GM18861 (cell line): ENCODE measurements at regions not wholly inside any gene's neighbourhood (a gene's known extent, or its start where the extent isn't known, plus 50 kb on each side); places are given as distances from the start of the nearest gene placed in this dataset.

Source experiments
- ATAC-seq: cut with Tn5 transposase; IDR thresholded peaks from one replicate; pipeline ENCODE4 v1.9.1; 2021; ENCODE audit not compliant: unreplicated experiment

DNA sequence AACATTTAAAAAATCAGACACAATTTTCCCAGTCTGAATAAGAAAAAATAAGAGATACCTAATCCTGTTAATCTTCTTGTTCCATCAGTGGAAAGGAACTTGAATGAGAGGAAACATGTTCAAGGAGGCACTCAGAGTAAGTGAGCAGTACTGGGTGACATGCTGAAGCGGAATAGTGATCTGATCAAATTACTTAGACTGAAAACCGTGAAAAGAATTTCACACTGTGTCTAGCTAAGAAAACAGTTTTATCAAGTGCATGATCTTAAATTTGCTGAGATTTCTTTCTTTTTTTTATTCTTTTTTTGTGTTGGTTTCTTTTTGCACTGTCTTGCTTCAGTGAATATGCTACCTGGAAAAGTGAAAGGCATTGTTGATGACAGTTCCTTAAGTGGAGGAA, 249.5 kb upstream of the SLC10A2 start:
- ATAC-seq, result no peak

DNA sequence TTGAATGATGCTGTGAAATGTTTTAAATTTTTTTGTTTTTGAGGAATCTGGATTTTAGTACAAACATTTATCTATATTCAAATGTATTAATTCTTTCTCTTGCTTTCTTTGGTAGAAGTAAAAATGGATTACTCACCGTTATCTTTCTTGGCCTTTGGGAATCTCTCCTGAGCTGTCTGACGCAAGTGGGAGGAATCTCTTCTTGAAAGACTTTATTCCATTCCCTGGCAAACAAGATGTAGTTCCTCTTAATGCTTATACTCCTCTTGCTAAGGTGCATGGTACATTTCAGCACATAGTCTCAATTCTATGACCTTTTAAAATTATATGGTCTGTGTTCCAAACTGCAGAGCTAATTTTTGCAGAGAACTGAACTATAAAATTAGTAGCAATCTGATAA, 246.2 kb upstream of the SLC10A2 start:
- no peak for ATAC-seq

DNA sequence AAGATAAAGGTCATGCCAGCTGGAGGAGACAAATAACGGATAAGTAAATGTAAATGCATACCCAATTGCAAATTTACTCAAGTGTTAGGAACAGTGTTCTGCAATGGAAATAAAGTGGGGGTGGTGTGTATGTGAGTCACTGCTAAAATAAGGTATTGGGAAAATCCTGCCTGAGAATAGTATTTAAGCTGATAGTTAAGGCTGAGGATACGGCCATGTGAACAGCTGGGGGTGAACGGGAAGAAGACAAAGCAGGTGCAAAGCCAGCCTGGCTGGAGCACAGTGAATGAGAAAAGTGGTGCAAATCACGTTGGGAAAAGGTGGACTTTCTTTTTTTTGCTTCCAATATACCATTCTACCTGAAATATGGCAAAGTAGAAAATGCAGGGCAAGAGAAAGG, 242.4 kb upstream of the SLC10A2 start:
- no peak for ATAC-seq

DNA sequence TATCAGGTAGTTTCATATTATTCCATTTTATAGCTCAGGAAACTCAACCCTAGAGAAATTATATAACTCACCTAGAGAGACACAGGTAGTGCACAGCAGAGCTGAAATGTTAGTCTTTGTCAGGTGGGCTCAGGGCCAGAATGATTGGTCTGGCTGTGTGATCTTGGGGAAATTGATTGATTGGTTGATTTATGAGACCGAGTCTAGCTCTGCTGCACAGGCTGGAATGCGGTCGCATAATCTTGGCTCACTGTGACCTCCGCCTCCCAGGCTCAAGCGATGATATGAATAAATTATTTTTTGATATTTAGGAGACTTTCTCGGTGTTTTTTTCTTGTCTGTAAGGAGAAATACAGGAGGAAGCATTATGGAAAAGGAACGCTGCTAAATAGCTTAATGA, 239.9 kb upstream of the SLC10A2 start:
- no peak for ATAC-seq

DNA sequence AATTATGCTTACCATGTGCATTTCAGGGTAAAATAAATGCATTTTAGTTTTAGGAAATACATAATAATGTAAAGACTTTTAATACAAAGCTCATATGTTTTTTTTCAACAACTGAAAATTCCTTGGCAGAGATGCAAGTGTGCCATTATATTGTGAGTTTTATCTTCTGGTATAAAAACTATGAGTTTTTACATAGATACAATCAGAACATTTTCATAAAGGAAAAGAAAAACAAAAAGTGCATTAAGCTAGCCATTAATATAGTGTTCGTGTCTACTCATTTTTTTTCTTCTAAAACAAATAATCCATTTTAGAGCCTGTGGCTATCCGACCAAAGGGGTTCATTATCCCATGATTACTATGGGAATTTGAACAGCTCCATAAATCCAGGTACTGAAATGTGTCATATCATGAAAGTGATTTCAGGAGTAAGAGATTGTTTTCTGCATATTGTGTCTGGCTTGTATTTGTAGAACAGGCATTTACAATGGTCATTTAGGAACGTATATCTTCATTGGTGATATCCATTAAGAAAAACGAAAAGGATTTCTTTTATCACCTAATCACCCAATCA, 236.9 kb upstream of the SLC10A2 start:
- no peak for ATAC-seq

DNA sequence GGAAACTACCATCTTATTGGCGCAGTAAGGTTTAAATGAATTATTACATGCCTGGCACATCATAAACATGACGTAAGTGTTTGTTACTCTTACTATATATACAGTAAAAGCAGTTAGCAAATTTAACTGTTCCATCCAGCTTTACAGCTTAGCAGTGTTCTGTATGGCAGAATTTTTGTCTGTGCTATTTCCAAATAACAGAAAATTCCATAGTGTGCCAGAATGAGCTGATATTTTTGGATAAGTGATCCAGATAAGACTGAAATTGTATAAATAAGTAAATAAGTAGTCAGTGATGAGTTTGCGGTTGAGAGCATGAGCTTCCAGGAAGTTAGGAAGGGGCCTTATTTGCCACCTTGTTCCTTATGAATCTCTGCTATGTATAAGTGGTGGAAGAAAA, 236.5 kb upstream of the SLC10A2 start:
- no peak for ATAC-seq

DNA sequence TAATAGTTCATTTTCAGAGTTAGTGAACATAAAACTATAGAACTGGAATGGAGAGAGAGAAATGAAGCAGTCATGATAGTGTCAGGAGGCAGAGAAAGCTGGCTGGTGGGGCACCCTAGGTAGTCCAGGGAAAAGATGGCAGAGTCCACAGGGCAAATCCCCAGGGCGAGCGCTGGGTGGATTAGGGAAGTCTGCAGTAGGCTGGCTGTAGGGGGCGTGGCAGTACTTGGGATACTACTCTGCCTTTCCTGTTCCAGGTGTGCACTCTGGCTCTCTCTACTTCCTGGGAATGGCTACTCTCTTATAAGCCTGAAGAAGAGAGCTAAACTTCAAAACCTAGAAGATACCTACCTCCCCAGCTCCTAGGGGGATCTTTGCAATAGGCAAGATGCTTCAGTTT, 232.9 kb upstream of the SLC10A2 start:
- ATAC-seq, result no peak

DNA sequence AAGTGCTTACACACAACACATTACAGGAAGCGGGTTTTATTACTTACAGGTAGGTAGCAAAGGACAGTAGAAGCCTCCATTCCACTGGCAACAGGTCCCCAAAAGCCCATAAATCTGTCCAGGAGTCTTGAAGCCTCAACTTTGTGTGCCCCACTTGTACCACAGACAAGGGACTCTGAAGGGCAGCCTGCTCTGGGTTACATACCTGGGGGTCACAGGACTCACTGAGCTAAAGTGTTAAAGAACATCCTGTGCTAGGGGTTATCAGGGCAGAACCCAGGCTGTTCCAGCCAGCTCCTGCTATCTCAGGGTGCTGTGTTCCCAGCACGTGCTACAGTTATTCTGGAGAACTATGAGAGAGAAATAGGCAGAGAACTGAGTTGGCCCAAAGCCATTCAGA, 230.9 kb upstream of the SLC10A2 start:
- no peak for ATAC-seq

DNA sequence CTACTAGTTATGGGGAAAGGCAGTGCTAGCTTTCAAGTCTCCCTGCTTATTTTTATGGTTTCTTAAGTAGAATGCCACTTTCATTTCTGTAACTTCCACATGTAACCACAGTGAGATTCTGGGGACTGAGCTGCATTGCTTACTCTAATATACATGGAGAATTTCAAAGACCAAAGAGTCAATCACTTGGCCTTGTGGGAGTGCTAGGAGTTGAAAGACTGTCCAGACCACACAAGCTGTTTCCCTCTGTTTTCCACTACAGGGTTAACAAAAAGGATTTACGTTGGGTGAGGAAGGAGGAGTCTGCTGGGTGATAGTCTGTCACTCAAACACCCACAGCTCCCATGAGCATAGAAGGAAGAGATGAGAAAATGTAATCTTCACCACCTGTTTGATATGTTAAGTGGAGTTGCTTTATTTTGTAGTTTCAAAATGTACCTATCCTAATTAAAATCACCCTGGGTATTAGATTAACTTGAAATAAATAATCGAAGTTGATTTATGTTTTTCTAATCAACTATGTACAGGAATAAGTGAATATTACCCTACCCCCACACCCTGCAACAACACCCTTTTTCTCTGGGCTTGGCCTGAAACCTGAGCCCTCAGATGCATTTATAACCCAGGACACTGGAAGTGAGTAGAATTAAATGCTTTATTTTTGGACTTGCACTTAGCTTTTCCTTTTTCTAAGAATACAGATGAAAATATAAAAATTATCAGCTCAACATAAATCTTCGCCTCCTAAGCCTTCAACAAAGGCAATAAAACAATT, 225.8 kb upstream of the SLC10A2 start:
- peak; percentile 42 for ATAC-seq

DNA sequence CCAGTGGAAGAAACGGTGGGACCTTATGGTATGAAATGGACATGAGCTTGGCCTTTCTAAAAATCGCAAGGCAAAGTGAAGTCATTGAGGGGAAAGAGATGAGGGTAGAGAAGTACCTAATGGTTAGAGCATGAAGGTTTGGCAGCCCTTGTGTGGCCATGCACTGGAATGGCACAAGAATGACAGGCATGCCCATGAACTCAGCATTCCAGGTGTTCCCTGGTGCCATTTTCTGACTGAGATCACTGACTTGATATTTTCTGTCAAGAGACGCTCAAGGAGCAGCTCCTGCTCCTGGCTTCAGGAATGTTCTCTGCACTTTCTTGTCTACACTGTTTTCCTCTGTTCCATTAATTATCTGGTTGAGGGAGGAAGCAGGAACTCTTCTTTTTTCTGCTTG, 225.0 kb upstream of the SLC10A2 start:
- no peak for ATAC-seq

DNA sequence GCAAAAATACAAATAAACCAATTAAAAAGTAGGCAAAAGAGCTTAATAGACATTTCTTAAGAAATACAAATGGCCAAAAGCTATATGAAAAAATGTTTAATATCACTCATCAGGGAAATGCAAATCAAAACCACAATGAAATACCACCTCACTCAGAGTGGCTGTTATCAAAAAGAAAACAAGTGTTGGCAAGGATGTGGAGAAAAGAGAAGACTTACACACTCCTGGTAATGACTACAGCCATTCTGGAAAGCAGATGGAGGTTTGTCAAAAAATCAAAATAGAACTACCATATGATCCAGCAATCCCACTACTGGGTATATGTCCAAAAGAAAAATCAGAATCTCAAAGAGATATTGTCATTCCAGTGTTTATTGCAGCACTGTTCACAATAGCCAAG, 223.5 kb upstream of the SLC10A2 start:
- no peak for ATAC-seq

DNA sequence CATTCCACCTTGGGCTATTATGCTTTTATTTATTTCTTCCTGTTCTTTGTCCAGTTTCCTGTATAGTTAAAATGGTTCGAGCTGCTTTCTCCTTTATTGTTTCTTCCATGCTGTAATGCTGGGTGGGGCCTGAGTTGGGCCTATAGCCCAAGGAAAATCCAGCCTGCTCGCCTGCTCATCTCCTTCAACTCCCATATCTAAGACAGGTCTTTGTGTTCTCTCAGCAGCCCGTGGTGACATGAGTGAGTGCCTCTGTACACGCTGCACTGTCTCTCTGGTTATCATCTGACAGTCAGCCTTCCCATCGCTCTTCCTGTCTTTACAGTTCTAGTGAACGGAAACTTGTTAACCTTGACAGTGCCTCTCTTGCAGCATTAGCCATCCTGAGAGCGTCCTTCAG, 221.9 kb upstream of the SLC10A2 start:
- ATAC-seq, result peak; percentile 32

DNA sequence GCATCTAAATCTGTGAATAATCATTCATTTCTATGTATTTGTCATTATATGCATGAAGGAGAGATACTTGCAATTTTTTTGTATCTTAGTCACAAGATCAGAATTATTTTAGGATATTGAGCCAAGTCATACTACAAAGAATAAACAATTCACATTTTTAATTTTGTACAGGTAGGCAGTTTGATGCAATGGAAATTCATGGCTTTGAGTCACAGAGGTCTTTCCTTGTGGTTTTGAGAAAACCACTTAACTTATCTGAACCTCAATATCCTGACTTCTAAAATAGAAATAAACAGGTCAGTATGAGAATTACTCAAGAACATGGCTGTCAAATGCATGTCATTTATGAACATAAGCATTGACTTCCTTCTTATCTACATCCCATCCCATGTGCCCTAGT, 221.4 kb upstream of the SLC10A2 start:
- ATAC-seq, result peak; percentile 39

DNA sequence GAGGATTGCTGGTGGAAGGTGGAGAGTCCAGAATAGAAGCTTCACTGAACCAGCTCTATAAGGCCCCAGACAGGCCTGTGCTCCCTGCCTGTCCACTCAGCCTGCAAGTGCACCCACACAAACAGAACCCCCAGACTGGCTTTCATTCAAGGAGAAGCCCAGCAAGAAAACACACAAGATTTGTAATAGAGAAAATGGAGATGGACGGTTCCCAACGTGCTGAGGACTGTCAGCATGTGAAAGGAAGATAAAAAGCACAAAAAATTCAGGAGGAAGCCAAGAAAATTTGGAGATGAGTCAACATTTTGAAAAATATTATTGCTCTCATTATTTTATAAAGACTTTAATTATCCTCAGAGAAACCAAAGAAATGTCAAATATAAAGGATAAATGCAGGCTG, 218.2 kb upstream of the SLC10A2 start:
- no peak for ATAC-seq

DNA sequence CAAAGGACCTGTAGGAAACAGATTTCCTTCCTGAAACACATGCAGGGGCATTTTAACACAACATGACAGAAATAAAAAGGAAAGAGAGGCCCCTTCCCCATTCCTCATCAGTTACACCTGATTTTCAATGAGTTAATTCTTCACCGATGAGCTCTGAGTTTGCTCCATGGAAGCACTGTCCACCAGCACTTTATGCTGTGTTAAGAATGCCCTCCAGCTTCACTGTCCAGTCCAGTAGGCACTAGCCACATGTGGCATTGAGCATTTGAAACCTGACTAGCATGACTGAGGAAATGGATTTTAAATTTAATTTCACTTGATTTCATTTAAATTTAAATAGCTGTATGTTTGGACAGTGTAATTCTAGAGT, 217.2 kb upstream of the SLC10A2 start:
- ATAC-seq, result no peak

DNA sequence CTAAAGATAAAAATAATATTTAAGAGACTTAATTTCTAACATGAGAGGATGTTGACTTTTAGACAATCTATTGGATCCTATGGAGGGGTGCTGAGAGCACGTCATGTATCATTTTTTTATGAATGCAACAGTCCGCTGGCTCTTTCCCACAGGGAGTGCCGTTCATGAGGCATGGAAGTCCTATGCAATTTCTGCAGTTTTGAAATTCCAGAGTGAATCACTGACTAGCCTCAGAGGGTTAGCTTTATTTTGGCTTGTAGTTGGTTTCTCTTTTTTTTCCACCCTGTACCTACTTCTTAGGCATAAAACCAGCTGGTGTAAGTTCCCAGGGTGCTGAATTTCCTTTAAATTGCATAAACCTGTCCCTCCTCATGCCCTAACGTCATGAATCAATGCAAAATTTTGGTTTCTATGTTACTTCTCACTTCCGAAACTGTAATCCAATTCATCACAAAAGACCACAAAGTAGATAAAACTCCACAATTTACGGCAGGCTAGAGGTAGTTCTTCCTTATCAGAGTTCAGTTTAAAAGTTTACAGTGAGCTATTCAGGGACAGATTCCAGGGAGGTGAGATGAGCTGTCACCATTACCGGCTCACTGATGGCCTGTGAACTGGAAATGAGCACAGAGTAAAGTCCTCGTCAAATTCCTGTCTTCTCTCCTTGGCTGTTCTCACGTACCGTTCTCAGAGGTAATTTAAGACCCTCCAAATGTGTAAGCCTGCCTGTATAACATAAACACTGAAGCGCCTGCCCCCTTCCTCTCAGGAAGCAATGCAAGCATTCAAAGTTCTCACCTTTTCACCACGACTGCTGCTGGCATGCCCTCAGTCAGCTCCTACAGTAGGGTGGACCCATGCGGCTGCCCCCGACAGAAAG, 216.6 kb upstream of the SLC10A2 start:
- peak; percentile 27 for ATAC-seq

DNA sequence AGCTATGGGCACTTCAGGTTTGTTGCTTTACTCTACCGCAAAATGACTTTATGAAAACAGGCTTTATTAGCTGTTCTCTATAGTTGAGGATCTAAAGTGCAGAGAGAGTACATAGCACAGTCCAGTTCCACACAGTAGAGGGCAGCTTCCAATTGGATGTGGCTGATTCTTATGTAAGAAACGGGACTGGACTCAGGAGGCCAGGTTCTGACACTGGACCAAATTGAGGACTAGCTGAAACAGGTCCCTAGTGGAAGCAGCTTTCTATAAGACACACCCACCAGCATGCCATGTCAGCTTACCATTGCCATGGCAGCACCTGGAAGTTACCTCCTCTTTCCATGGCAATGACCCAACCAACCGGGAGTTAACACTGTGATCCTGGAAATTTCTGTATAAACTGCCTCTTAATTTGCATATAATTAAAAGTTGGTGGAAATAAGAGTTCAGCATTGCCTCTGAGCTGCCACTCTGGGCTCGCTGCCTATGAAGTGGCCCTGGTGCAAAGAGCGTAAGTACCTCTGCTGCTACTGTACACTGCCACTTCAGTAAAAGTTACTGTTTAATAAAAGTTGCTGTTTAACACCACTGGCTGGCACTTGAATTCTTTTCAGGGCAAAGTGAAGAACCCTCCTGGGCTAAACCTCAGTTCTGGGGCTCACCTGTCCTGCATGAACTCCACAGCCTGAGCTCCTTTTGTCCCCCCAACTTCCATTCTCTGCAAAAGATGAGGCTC, 211.9 kb upstream of the SLC10A2 start:
- ATAC-seq, result no peak

DNA sequence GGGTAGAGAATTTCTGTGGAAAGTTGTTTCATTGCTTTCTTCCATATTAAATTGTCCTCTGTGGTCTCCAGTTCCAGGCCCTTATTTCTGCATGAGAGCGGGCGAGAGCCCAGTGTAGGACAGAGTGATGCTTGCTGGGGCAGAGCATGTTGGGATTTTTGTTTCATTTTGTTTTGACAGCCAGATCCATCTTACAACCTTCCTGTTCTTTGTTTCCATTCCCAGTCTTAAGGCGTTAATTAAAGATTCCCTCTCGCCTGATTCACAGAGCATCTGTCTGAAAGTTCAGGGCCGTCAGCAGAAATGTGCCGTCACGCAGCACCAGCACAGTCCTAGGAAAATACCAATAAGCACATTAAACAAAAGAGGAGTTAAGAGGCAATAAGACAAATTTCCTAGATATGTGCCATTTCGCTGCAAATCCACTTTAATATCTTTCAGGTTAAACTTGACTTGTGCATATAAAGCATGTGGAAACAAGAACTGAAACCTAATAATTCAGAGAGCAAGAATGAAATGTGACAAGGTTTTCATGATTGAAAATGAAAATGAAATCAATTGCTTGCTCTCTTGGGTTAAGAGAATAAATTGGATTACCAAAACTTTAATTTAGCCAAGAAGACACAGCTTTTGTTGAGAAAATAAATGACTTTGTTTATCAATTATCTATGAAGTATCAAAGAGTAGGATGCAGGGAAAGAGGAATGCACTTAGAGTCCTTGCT, 210.7 kb upstream of the SLC10A2 start:
- ATAC-seq, result peak; percentile 96

DNA sequence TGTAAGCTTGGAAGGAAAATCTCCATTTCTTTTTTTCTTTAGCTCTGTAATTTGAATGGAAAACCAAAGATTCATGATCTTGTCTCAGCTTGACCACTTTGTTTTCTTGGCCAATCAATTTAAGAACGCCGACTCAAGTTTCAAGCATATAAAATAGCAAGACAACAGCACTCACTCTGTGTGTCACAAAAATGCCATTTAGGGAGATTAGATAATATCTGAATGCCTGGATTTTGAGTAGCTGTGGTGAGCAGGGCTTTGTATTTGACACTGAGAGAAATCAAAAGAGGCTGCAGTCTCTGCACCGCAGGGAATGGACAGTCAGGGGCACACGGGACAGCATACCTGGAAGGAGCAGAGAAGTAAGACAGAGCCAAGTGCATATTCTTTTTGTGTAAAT, 209.5 kb upstream of the SLC10A2 start:
- ATAC-seq, result no peak

DNA sequence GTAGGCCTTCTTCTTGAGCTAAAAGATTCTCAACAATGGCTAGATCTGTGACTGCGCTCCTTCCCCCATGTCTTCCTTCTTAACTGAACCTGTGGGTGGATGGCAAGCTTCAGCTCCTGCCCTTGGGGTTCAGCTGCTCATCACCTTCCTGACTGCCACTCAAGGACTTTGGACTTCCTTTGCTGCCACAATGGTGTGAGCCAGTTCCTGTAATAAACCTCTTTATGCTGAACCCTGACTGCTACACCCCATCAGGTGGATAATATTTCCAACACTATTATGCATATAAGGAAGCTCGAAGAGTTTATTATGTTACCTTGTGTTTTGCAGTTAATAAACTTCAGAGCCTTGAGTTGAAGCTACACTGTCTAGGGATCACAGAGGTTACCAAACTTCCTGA, 208.9 kb upstream of the SLC10A2 start:
- ATAC-seq, result no peak

DNA sequence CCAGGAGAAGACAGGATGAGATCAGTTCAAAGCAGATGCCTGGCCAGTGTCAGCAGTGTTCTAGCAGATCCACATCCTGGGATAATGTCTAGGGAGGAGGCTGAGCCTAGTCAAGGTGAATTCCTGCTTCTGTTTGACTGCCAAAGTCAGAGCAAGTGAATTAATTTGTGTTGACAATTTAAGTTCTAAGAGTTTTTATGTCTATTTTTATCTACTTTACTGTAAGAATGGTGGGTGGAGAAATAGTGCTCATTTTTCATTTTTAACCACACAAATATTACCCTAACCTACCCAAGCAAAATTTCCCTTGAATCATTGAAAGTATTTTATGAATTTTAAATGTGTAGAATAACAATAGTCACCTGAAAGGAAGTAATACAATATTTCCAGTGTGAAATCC, 207.6 kb upstream of the SLC10A2 start:
- no peak for ATAC-seq
